PC-3 (cell line): ENCODE measurements at regions not wholly inside any gene's neighbourhood (a gene's known extent, or its start where the extent isn't known, plus 50 kb on each side); places are given as distances from the start of the nearest gene placed in this dataset.

Source experiments
- CTCF ChIP-seq: fragments of 300-600 bp; sonication (generic); conservative IDR thresholded peaks from 2 replicates; pipeline ENCODE4 v1.5.1; 2017; ENCODE audit warnings: antibody characterized with exemption, low read depth, mild to moderate bottlenecking, low read length
- EZH2phosphoT487 ChIP-seq: fragments of 300-600 bp; sonication (generic); IDR thresholded peaks from 2 replicates; pipeline ENCODE4 v1.6.1; 2018; ENCODE audit warnings: mild to moderate bottlenecking, antibody characterized with exemption, low read length, borderline replicate concordance

GRCh38 chr2:101583861-101584260 is 108.9 kb upstream of the RFX8 start:
- TF ChIP-seq EZH2phosphoT487 (no peak), CTCF (no peak)
